Heart left ventricle (tissue), 16 donors: ENCODE measurements at regions not wholly inside any gene's neighbourhood (a gene's known extent, or its start where the extent isn't known, plus 50 kb on each side); places are given as distances from the start of the nearest gene placed in this dataset.

Experiments used
- ATAC-seq, 4 donors: fragments of 200-7000 bp; cut with Tn5 transposase; one replicate each; pipeline ENCODE4 v1.9.1; 2020 to 2022; ENCODE audit warnings: moderate library complexity in 4 of 4, mild to moderate bottlenecking in 3 of 4, moderate number of reproducible peaks in 1 of 4
- DNase-seq, 5 donors: peaks; one replicate each; pipeline ENCODE4 v3.0.0-alpha.2; 2020
- H3K27ac ChIP-seq, 12 donors: fragments of 200-600 bp; sonication (generic) in 4 of 12; one replicate each; pipeline versions ENCODE4 v1.5.0 to v1.8.0; 2016 to 2022; ENCODE audit warnings: mild to moderate bottlenecking in 2 of 12
- H3K27me3 ChIP-seq, 9 donors: fragments of 200-600 bp; sonication (generic) in 2 of 9; one replicate each; pipeline versions ENCODE4 v1.5.1 to v1.8.0; 2016 to 2022; ENCODE audit warnings: mild to moderate bottlenecking in 3 of 9
- H3K36me3 ChIP-seq, 9 donors: fragments of 200-600 bp; sonication (generic) in 2 of 9; one replicate each; pipeline versions ENCODE4 v1.5.0 to v1.8.0; 2018 to 2022; ENCODE audit warnings: mild to moderate bottlenecking in 2 of 9
- H3K4me1 ChIP-seq, 12 donors: fragments of 200-600 bp; sonication (generic) in 4 of 12; one replicate each; pipeline versions ENCODE4 v1.5.0 to v1.8.0; 2016 to 2022; ENCODE audit warnings: mild to moderate bottlenecking in 3 of 12
- H3K4me3 ChIP-seq, 12 donors: fragments of 200-600 bp; sonication (generic) in 4 of 12; one replicate each; pipeline versions ENCODE4 v1.5.0 to v1.8.0; 2017 to 2022; ENCODE audit warnings: mild to moderate bottlenecking in 9 of 12, moderate library complexity in 4 of 12
- H3K9me3 ChIP-seq, 12 donors: fragments of 200-600 bp; sonication (generic) in 4 of 12; one replicate each; pipeline versions ENCODE4 v1.5.0 to v1.8.0; 2016 to 2022; ENCODE audit warnings: mild to moderate bottlenecking in 1 of 12
- POLR2A ChIP-seq, 2 donors: fragments of 450-650 bp; IDR thresholded peaks; one replicate each; pipeline ENCODE4 v1.6.1; 2017; ENCODE audit warnings: antibody characterized with exemption in 2 of 2, mild to moderate bottlenecking in 2 of 2, moderate library complexity in 2 of 2
- WGBS, 4 donors: extraction: QIAGEN DNeasy Blood & Tissue Kit in 2 of 4; methylation state at CpG; one replicate each; pipeline versions ENCODE4 v1.1.5 to v1.1.7; 2013 to 2018; 5-methylcytosine and 5-hydroxymethylcytosine counted together
- intact Hi-C, 10 donors: fragments of 100-400 bp; cut with DNase I; formaldehyde crosslinking; loops; one replicate each; pipeline versions ENCODE4 v1.11.1 to v1.14.2; 2022
- TF ChIP-seq, protein P1 (sequence below), 12 donors: fragments of 200-600 bp; sonication (generic) in 4 of 12; IDR thresholded peaks; one replicate each; pipeline versions ENCODE4 v1.5.0 to v1.8.0; 2018 to 2022; ENCODE audit warnings: antibody characterized with exemption in 12 of 12, mild to moderate bottlenecking in 5 of 12
- donor health status: ischemic (EF 13 %, LVEDD 7.1; RV severe dilation, severe dysfunction).
- donor health status: healthy with polysubstance abuse.
- donor health status: DM: no; HTN: yes; CAD: no.
- donor health status: DM: no; HTN: no; CAD: no.
- donor health status: ischemic (EF 25% LVEDD 6.9; RV normal size, moderate dysfunction).
- donor health status: ischemic (EF 25% LVEDD 5.7; RV mildly dilated, moderate dysfunction).
- donor health status: healthy.
- donor health status: DM: yes; HTN: yes; CAD: no.
- donor health status: ischemic (EF 35%, LVEDD 5.7; RV mildly dilated, moderate dysfunction).
- donor health status: nonischemic (EF 11% LVEDD 7.7; RV severe dilation, severe dysfunction).
- donor health status: DM: yes; HTN: yes; CAD: no.
- donor health status: PGD.
- donor health status: ischemic (EF 29% LVEDD 5.4; RV normal size, mild dysfunction).
- donor health status: nonischemic (EF 23%, LVEDD 6.1; RV moderate dilation, normal function).

DNA sequence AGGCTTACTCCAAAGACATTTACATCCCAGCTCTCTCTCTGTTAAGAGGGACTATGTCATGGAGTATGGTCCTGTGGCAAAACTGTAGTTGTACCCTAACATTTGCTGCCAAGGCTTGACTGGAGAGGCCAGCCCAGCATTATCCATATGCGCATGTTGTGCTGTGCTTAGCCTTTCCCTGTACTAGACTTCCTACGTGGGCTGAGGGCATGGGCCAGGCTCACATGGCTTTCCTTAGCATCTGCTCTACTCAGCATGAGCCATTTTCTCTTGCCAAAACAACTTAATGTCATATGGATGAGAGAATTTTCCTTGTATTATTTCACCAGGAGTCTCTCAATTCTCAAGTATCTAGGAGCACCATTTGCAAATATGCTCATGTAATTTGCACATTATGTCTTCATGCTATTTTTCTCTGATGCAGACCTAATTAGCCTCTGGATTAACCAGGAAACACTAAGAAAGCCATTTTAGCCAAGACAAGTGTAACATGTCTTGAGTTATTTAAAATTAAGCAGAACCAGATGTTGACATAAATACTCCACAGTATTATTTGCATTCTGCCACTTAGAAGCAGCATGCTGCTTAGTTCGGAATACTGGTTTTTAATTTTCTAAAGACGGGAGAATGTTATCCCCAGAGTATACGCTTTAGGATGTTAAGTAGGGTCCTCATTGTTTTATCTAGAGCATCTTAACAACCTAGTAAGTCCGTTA is 71.7 kb upstream of the FAR1 start:
- Histone ChIP-seq H3K4me1 (no peaks in the 10 kb centered on the region), H3K9me3 (peaks cover 0 to 2% (median 0%) of the 10 kb centered on the region in 12 donors), H3K4me3 (no peak overlapping the region), H3K27ac (no peak overlapping the region), H3K27me3 (peaks cover 0 to 6% (median 0%) of the 10 kb centered on the region in 9 donors), H3K36me3 (no peaks in the 10 kb centered on the region)
- DNase-seq (no peak), ATAC-seq (no peak)
- TF ChIP-seq, protein P1, sequence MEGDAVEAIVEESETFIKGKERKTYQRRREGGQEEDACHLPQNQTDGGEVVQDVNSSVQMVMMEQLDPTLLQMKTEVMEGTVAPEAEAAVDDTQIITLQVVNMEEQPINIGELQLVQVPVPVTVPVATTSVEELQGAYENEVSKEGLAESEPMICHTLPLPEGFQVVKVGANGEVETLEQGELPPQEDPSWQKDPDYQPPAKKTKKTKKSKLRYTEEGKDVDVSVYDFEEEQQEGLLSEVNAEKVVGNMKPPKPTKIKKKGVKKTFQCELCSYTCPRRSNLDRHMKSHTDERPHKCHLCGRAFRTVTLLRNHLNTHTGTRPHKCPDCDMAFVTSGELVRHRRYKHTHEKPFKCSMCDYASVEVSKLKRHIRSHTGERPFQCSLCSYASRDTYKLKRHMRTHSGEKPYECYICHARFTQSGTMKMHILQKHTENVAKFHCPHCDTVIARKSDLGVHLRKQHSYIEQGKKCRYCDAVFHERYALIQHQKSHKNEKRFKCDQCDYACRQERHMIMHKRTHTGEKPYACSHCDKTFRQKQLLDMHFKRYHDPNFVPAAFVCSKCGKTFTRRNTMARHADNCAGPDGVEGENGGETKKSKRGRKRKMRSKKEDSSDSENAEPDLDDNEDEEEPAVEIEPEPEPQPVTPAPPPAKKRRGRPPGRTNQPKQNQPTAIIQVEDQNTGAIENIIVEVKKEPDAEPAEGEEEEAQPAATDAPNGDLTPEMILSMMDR (IDR thresholded peaks at IDR 0.05) = no peak
- no peak for TF ChIP-seq POLR2A (IDR thresholded peaks at IDR 0.05)
- intact Hi-C loops = no loop called here
- 59 to 70% (median 65%) methylated on average over 6 of the region's 6 CpGs for WGBS, 4 donors

DNA sequence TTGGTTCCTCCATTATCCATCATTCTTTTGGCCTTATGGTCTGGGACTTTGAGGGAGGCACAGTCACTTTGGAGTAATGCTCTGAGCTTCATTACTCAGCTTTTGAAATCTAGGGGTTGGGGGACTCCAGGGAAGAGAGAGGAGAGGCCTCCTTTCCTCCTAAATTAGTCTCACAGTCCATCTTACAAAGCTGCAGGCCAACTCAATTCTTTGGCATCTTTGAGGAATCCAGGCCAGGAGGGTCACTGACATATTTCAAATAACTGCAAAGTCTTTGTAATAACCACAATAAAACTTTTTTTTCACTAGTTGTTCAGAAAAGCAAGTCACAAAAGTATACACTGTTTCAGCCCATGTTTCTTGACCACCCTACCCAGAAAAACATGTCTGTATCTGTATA is 73.3 kb upstream of the FAR1 start:
- DNase-seq (no peak), ATAC-seq (no peak)
- Histone ChIP-seq H3K4me1 (no peaks in the 10 kb centered on the region), H3K4me3 (no peak overlapping the region), H3K9me3 (peaks cover 0 to 5% (median 0%) of the 10 kb centered on the region in 12 donors), H3K27ac (no peak overlapping the region), H3K27me3 (peaks cover 0 to 3% (median 0%) of the 10 kb centered on the region in 9 donors), H3K36me3 (no peaks in the 10 kb centered on the region)
- TF ChIP-seq POLR2A (IDR thresholded peaks at IDR 0.05) = no peak
- TF ChIP-seq, protein P1 (IDR thresholded peaks at IDR 0.05) = no peak
- intact Hi-C loops = no loop called here

DNA sequence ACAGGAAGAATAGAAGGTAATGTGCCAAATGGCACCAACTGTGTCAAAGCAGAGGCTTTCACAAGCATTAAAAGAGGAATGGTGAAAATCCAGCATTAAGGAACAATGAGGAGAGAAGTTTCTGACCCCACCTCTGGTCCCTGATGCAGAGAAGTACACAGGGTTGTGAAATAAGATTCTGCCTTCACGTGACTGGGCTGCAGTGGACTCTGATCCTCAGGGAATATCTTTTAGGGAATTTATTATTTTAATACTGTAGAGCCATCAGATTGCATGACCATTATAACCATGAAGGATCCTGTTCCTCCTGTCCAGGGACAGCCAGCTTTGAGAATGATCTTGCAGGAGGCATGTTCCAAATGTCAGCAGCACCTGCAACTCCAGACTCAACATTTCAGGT is 74.4 kb upstream of the FAR1 start:
- Histone ChIP-seq H3K9me3 (peaks cover 0 to 5% (median 0%) of the 10 kb centered on the region in 12 donors), H3K4me3 (no peak overlapping the region), H3K27ac (no peak overlapping the region), H3K27me3 (peaks cover 0 to 3% (median 0%) of the 10 kb centered on the region in 9 donors), H3K36me3 (no peaks in the 10 kb centered on the region), H3K4me1 (no peaks in the 10 kb centered on the region)
- 33 to 63% (median 48%) methylated on average over 1 of the region's 1 CpG for WGBS, 4 donors
- intact Hi-C loops = no loop called here
- TF ChIP-seq, protein P1 (IDR thresholded peaks at IDR 0.05) = no peak
- TF ChIP-seq POLR2A (IDR thresholded peaks at IDR 0.05) = no peak
- DNase-seq = no peak
- no peak for ATAC-seq

DNA sequence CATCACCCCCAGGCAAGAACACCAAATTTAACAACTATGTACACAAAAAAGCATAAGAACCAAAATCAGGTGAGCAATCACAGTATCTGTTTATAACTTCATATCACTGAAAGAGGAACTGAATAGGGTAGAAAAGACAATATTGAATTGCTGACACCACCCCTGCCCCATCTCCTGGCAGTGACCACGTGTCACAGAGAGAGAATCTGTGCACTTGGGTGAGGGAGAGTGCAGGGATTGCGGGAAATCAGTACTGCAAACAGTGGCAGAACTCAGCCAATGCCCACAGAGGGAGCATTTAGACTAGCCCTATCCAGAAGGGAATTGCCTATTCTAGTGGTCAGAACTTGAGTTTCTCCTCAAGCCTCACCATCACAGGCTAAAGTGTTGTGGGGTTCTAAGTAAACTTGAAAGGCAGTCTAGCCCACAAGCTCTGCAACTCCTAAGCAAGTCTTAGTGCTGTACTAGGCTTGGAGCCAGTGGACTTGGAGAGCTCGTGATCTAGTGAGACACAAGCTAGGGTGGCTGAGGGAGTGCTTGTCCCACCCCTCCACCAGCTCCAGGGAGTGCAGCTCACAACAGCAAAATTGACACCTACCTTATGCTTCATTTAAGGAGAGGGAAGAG is 82.8 kb upstream of the PTH start:
- no peaks in the 10 kb centered on the region for H3K4me1 ChIP-seq
- DNase-seq (no peak), ATAC-seq (no peak)
- no peaks in the 10 kb centered on the region for H3K36me3 ChIP-seq
- TF ChIP-seq, protein P1 (IDR thresholded peaks at IDR 0.05) = no peak
- no peak for TF ChIP-seq POLR2A (IDR thresholded peaks at IDR 0.05)
- H3K27ac ChIP-seq = no peak overlapping the region
- H3K27me3 ChIP-seq = peaks cover 0 to 4% (median 0%) of the 10 kb centered on the region in 9 donors
- H3K4me3 ChIP-seq = no peak overlapping the region
- H3K9me3 ChIP-seq = peaks cover 0 to 17% (median 0%) of the 10 kb centered on the region in 12 donors
- intact Hi-C loops = no loop called here
- 57 to 61% (median 59%) methylated on average over 3 of the region's 3 CpGs for WGBS, 4 donors
